ENCODE measurements at regions not wholly inside any gene's neighbourhood (a gene's known extent, or its start where the extent isn't known, plus 50 kb on each side); places are given as distances from the start of the nearest gene placed in this dataset.

GRCh38 chr1:198892065-198892464 is 253.2 kb downstream of the PTPRC start:
- Mint-ChIP-seq H3K9me3 (no peaks in the 10 kb centered on the region), H3K4me3 (no peak overlapping the region), H3K27ac (no peak overlapping the region), H3K36me3 (peaks cover 9 to 37% (median 17%) of the 10 kb centered on the region in 3 donors), H3K4me1 (peaks cover 4 to 15% (median 7%) of the 10 kb centered on the region in 4 donors), H3K27me3 (no peaks in the 10 kb centered on the region)
- ATAC-seq (no peak), DNase-seq (no peak)
- POLR2A ChIA-PET = interaction anchor here (1.3 kb wide), 1 partner anchor 9 kb away, joined by 4 read pairs; no protein-coding TSS in a partner anchor

GRCh38 chr1:198893141-198893540 is 254.3 kb downstream of the PTPRC start:
- Mint-ChIP-seq H3K9me3 (no peaks in the 10 kb centered on the region), H3K27ac (peak overlapping the region in 1 of 10 donors; percentile 53), H3K4me3 (no peak overlapping the region), H3K4me1 (peaks cover 4 to 17% (median 7%) of the 10 kb centered on the region in 4 donors), H3K27me3 (no peaks in the 10 kb centered on the region), H3K36me3 (peaks cover 9 to 42% (median 19%) of the 10 kb centered on the region in 3 donors)
- ATAC-seq = no peak
- POLR2A ChIA-PET = no interaction called here
- no peak for DNase-seq

- DNase-seq (no peak), ATAC-seq (no peak)
- Mint-ChIP-seq H3K27me3 (no peaks in the 10 kb centered on the region), H3K36me3 (peaks cover 9 to 46% (median 22%) of the 10 kb centered on the region in 3 donors), H3K9me3 (no peaks in the 10 kb centered on the region), H3K4me3 (no peak overlapping the region), H3K4me1 (peaks cover 4 to 14% (median 7%) of the 10 kb centered on the region in 4 donors), H3K27ac (no peak overlapping the region)
- POLR2A ChIA-PET = interaction anchor here (0.6 kb wide), 1 partner anchor 221 kb away, joined by 3 read pairs; no protein-coding TSS in a partner anchor
Measured at GRCh38 chr1:198893763-198894444, 255.1 kb downstream of the PTPRC start.

- H3K9me3 Mint-ChIP-seq = no peaks in the 10 kb centered on the region
- POLR2A ChIA-PET = interaction anchor here (1.4 kb wide), 1 partner anchor 9 kb away, joined by 4 read pairs; no protein-coding TSS in a partner anchor
- H3K4me3 Mint-ChIP-seq = no peak overlapping the region
- no peaks in the 10 kb centered on the region for H3K27me3 Mint-ChIP-seq
- ATAC-seq = no peak
- peaks cover 16 to 36% (median 25%) of the 10 kb centered on the region in 3 donors for H3K36me3 Mint-ChIP-seq
- H3K27ac Mint-ChIP-seq = no peak overlapping the region
- H3K4me1 Mint-ChIP-seq = peaks cover under 1 to 23% (median 4%) of the 10 kb centered on the region in 4 donors
- DNase-seq = no peak
Measured at GRCh38 chr1:198901266-198901665, 262.4 kb downstream of the PTPRC start.

GRCh38 chr1:198902655-198903054 is 263.8 kb downstream of the PTPRC start:
- peaks cover 14 to 28% (median 22%) of the 10 kb centered on the region in 3 donors for H3K36me3 Mint-ChIP-seq
- no peaks in the 10 kb centered on the region for H3K9me3 Mint-ChIP-seq
- H3K27ac Mint-ChIP-seq = no peak overlapping the region
- H3K27me3 Mint-ChIP-seq = no peaks in the 10 kb centered on the region
- POLR2A ChIA-PET = interaction anchor here (1.4 kb wide), 1 partner anchor 34 kb away, joined by 3 read pairs; no protein-coding TSS in a partner anchor
- ATAC-seq (no peak), DNase-seq (no peak)
- H3K4me3 Mint-ChIP-seq = no peak overlapping the region
- peaks cover 7 to 29% (median 10%) of the 10 kb centered on the region in 4 donors for H3K4me1 Mint-ChIP-seq

GRCh38 chr1:198903203-198903602 is 264.4 kb downstream of the PTPRC start:
- DNase-seq (no peak), ATAC-seq (no peak)
- H3K27ac Mint-ChIP-seq = peak overlapping the region in 1 of 10 donors; percentile 38
- no peaks in the 10 kb centered on the region for H3K27me3 Mint-ChIP-seq
- H3K9me3 Mint-ChIP-seq = no peaks in the 10 kb centered on the region
- H3K36me3 Mint-ChIP-seq = peaks cover 14 to 26% (median 22%) of the 10 kb centered on the region in 3 donors
- H3K4me3 Mint-ChIP-seq = no peak overlapping the region
- H3K4me1 Mint-ChIP-seq = peaks cover 8 to 30% (median 10%) of the 10 kb centered on the region in 4 donors
- POLR2A ChIA-PET = interaction anchor here (1.4 kb wide), 1 partner anchor 34 kb away, joined by 3 read pairs; no protein-coding TSS in a partner anchor

- no peak for ATAC-seq
- Mint-ChIP-seq H3K4me1 (peaks cover 8 to 32% (median 13%) of the 10 kb centered on the region in 4 donors), H3K27me3 (no peaks in the 10 kb centered on the region), H3K9me3 (no peaks in the 10 kb centered on the region), H3K36me3 (peaks cover 14 to 24% (median 19%) of the 10 kb centered on the region in 3 donors), H3K27ac (peak overlapping the region in 1 of 10 donors; percentile 20), H3K4me3 (no peak overlapping the region)
- no peak for DNase-seq
- POLR2A ChIA-PET = no interaction called here
Measured at GRCh38 chr1:198903621-198904020, 264.8 kb downstream of the PTPRC start.

GRCh38 chr1:198904321-198904720 is 265.5 kb downstream of the PTPRC start:
- Mint-ChIP-seq H3K27ac (peak overlapping the region in 1 of 10 donors; percentile 20), H3K4me1 (peaks cover 8 to 33% (median 12%) of the 10 kb centered on the region in 4 donors), H3K9me3 (no peaks in the 10 kb centered on the region), H3K4me3 (peak overlapping the region in 1 of 10 donors; percentile 9), H3K36me3 (peaks cover 10 to 18% (median 14%) of the 10 kb centered on the region in 3 donors), H3K27me3 (no peaks in the 10 kb centered on the region)
- ATAC-seq = no peak
- DNase-seq = no peak
- POLR2A ChIA-PET = no interaction called here

- H3K4me1 Mint-ChIP-seq = peaks cover 17 to 40% (median 23%) of the 10 kb centered on the region in 4 donors
Measured at GRCh38 chr1:198906739-198907422, 268.0 kb downstream of the PTPRC start.

GRCh38 chr1:198907423-198907746 is 268.5 kb downstream of the PTPRC start:
- Mint-ChIP-seq H3K4me1 (peaks cover 17 to 40% (median 23%) of the 10 kb centered on the region in 4 donors), H3K9me3 (peaks cover 0 to 11% (median 0%) of the 10 kb centered on the region in 9 donors), H3K27ac (peak overlapping the region in 2 of 10 donors; percentile 4 to 13), H3K4me3 (peak overlapping the region; percentile 8 to 72 (median 62)), H3K27me3 (no peaks in the 10 kb centered on the region), H3K36me3 (peaks cover 4 to 11% (median 4%) of the 10 kb centered on the region in 3 donors)
- POLR2A ChIA-PET = interaction anchor here (0.7 kb wide), 1 partner anchor 11 kb away, joined by 3 read pairs; no protein-coding TSS in a partner anchor
- DNase-seq (peak in 2 of 10 donors; percentile 6 to 8), ATAC-seq (peak; percentile 67 to 83)

More at GRCh38 chr1:198906739-198907422, 268.0 kb downstream of the PTPRC start:
- POLR2A ChIA-PET = no interaction called here
- Mint-ChIP-seq H3K9me3 (peaks cover 0 to 9% (median 0%) of the 10 kb centered on the region in 9 donors), H3K4me3 (peak overlapping the region; percentile 8 to 72 (median 62)), H3K36me3 (peaks cover under 1 to 7% (median 4%) of the 10 kb centered on the region in 3 donors), H3K27ac (peak overlapping the region in 2 of 10 donors; percentile 4 to 13), H3K27me3 (no peaks in the 10 kb centered on the region)
- peak; percentile 58 to 67 for ATAC-seq
- DNase-seq = peak in 2 of 10 donors; percentile 6 to 15

- DNase-seq (no peak), ATAC-seq (no peak)
- POLR2A ChIA-PET = no interaction called here
- H3K4me1 Mint-ChIP-seq = peaks cover 17 to 38% (median 27%) of the 10 kb centered on the region in 4 donors
- H3K4me3 Mint-ChIP-seq = no peak overlapping the region
- no peak overlapping the region for H3K27ac Mint-ChIP-seq
- H3K9me3 Mint-ChIP-seq = peaks cover 0 to 11% (median 0%) of the 10 kb centered on the region in 9 donors
- H3K27me3 Mint-ChIP-seq = no peaks in the 10 kb centered on the region
- H3K36me3 Mint-ChIP-seq = peaks cover 4 to 11% (median 4%) of the 10 kb centered on the region in 3 donors
Measured at GRCh38 chr1:198908995-198909394, 270.2 kb downstream of the PTPRC start.

GRCh38 chr1:198909973-198910372 is 271.1 kb downstream of the PTPRC start:
- H3K27me3 Mint-ChIP-seq = no peaks in the 10 kb centered on the region
- peaks cover 0 to 11% (median 0%) of the 10 kb centered on the region in 9 donors for H3K9me3 Mint-ChIP-seq
- POLR2A ChIA-PET = no interaction called here
- peaks cover 4 to 14% (median 4%) of the 10 kb centered on the region in 3 donors for H3K36me3 Mint-ChIP-seq
- DNase-seq (no peak), ATAC-seq (no peak)
- H3K4me3 Mint-ChIP-seq = no peak overlapping the region
- H3K27ac Mint-ChIP-seq = peak overlapping the region in 2 of 10 donors; percentile 16 to 39
- H3K4me1 Mint-ChIP-seq = peaks cover 17 to 33% (median 30%) of the 10 kb centered on the region in 4 donors
